ENCODE measurements at regions not wholly inside any gene's neighbourhood (a gene's known extent, or its start where the extent isn't known, plus 50 kb on each side); places are given as distances from the start of the nearest gene placed in this dataset.

GRCh38 chr17:74148446-74148845 is 55.0 kb upstream of the RPL38 start:
- ATAC-seq (no peak), DNase-seq (no peak)
- no peak overlapping the region for H3K4me3 ChIP-seq
- H3K27ac ChIP-seq = no peak overlapping the region
- TF ChIP-seq CTCF (IDR thresholded peaks at IDR 0.05) = no peak
- H3K9me3 ChIP-seq = peaks cover 6% of the 10 kb centered on the region
- intact Hi-C loops (cut with DNase I) = no loop called here
- no peaks in the 10 kb centered on the region for H3K36me3 ChIP-seq
- H3K4me1 ChIP-seq = no peaks in the 10 kb centered on the region
- H3K27me3 ChIP-seq (ENCODE audit: low read depth) = peaks cover 4% of the 10 kb centered on the region

GRCh38 chr17:74148901-74149596 is 54.4 kb upstream of the RPL38 start:
- no peaks in the 10 kb centered on the region for H3K4me1 ChIP-seq
- H3K36me3 ChIP-seq = no peaks in the 10 kb centered on the region
- no peak for DNase-seq
- H3K27me3 ChIP-seq (ENCODE audit: low read depth) = peaks cover 4% of the 10 kb centered on the region
- peaks cover under 1% of the 10 kb centered on the region for H3K9me3 ChIP-seq
- intact Hi-C loops (cut with DNase I) = no loop called here
- no peak overlapping the region for H3K4me3 ChIP-seq
- H3K27ac ChIP-seq = no peak overlapping the region
- no peak for ATAC-seq
- TF ChIP-seq CTCF (IDR thresholded peaks at IDR 0.05) = no peak

GRCh38 chr17:74149597-74150427 is 53.7 kb upstream of the RPL38 start:
- peaks cover 4% of the 10 kb centered on the region for H3K27me3 ChIP-seq (ENCODE audit: low read depth)
- no peaks in the 10 kb centered on the region for H3K4me1 ChIP-seq
- H3K27ac ChIP-seq = no peak overlapping the region
- intact Hi-C loops (cut with DNase I) = no loop called here
- H3K36me3 ChIP-seq = no peaks in the 10 kb centered on the region
- H3K4me3 ChIP-seq = no peak overlapping the region
- ATAC-seq = no peak
- TF ChIP-seq CTCF (IDR thresholded peaks at IDR 0.05) = no peak
- DNase-seq = no peak
- no peaks in the 10 kb centered on the region for H3K9me3 ChIP-seq

GRCh38 chr17:74150428-74151025 is 53.0 kb upstream of the RPL38 start:
- Histone ChIP-seq H3K36me3 (no peaks in the 10 kb centered on the region), H3K27ac (no peak overlapping the region), H3K9me3 (no peaks in the 10 kb centered on the region), H3K27me3 (ENCODE audit: low read depth) (peaks cover 4% of the 10 kb centered on the region), H3K4me1 (no peaks in the 10 kb centered on the region), H3K4me3 (no peak overlapping the region)
- TF ChIP-seq CTCF (IDR thresholded peaks at IDR 0.05) = no peak
- intact Hi-C loops (cut with DNase I) = no loop called here
- ATAC-seq (no peak), DNase-seq (no peak)

- ATAC-seq (no peak), DNase-seq (no peak)
- Histone ChIP-seq H3K4me1 (no peaks in the 10 kb centered on the region), H3K27ac (no peak overlapping the region), H3K9me3 (no peaks in the 10 kb centered on the region), H3K4me3 (no peak overlapping the region), H3K36me3 (no peaks in the 10 kb centered on the region), H3K27me3 (ENCODE audit: low read depth) (peaks cover 4% of the 10 kb centered on the region)
- TF ChIP-seq CTCF (IDR thresholded peaks at IDR 0.05) = no peak
- intact Hi-C loops (cut with DNase I) = no loop called here
These were observed 51.7 kb upstream of the RPL38 start for GRCh38 chr17:74151551-74152315.
